ENCODE measurements at regions not wholly inside any gene's neighbourhood (a gene's known extent, or its start where the extent isn't known, plus 50 kb on each side); places are given as distances from the start of the nearest gene placed in this dataset.

DNA sequence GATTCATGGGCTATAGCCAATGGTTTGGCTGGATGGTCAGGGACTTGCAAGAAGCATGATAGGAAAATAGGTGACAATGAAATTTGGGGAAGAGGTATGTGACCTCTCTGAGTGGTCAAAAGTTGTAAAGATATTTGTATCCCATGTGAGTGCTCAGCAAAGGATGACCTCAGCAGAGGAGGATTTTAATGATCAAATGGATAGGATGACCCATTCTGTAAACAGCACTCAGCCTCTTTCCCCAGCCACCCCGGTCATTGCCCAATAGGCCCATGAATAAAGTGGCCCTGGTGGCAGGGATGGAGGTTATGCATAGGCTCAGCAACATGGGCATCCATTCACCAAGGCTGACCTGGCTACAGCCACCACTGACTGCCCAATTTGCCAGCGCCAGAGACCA, 138.4 kb upstream of the SPDL1 start:
- H3K36me3 ChIP-seq (ENCODE audit: control insufficient read depth in 1 of 2, insufficient read depth in 2 of 2, low read depth in 1 of 2, low read length in 2 of 2) = no peaks in the 10 kb centered on the region
- H3K23ac ChIP-seq (ENCODE audit: low read length in 2 of 2) = no peak overlapping the region
- H3K4me1 ChIP-seq (ENCODE audit: control insufficient read depth, insufficient read depth, low read depth, low read length) = no peaks in the 10 kb centered on the region
- no peak overlapping the region for H3K9ac ChIP-seq (ENCODE audit: low read length)
- no peak overlapping the region for H3K14ac ChIP-seq (ENCODE audit: low read length in 2 of 2)
- DNase-seq = no peak
- no peak overlapping the region for H3K4me2 ChIP-seq (ENCODE audit: low read length, poor library complexity, severe bottlenecking)
- H2BK120ac ChIP-seq (ENCODE audit: low read depth, low read length) = no peak overlapping the region
- WGBS = 74% methylated on average over 2 of the region's 2 CpGs
- no peak overlapping the region for H4K8ac ChIP-seq (ENCODE audit: low read length)
- H3K79me1 ChIP-seq (replicated peaks; ENCODE audit: low read length, poor library complexity, severe bottlenecking) = no peaks in the 10 kb centered on the region
- H3K18ac ChIP-seq (ENCODE audit: low read depth in 1 of 2, low read length in 2 of 2) = no peak overlapping the region
- no peak overlapping the region for H3K4me3 ChIP-seq (ENCODE audit: insufficient read depth in 1 of 2, low read depth in 1 of 2, low read length in 2 of 2)
- no peak overlapping the region for H4K91ac ChIP-seq (ENCODE audit: low read length)
- H2BK5ac ChIP-seq (ENCODE audit: low read depth, low read length, poor library complexity, severe bottlenecking) = no peak overlapping the region
- no peak overlapping the region for H3K27ac ChIP-seq (ENCODE audit: low read length, poor library complexity, severe bottlenecking)
- H3K4ac ChIP-seq (ENCODE audit: low read depth in 1 of 2, low read length in 2 of 2) = no peak overlapping the region
- no peak overlapping the region for H2AK5ac ChIP-seq (ENCODE audit: low read length, severe bottlenecking)
- H2BK15ac ChIP-seq (ENCODE audit: low read depth, poor library complexity, severe bottlenecking) = no peak overlapping the region
- no peak overlapping the region for H2AFZ ChIP-seq (ENCODE audit: low read depth, low read length)
- H3K27me3 ChIP-seq (ENCODE audit: control insufficient read depth in 1 of 2, insufficient read depth in 1 of 2, low read length in 2 of 2) = no peaks in the 10 kb centered on the region
- H2BK12ac ChIP-seq (ENCODE audit: low read length in 2 of 2) = no peak overlapping the region
- H3K9me3 ChIP-seq (ENCODE audit: control insufficient read depth, low read length) = no peaks in the 10 kb centered on the region

- Histone ChIP-seq H4K8ac (ENCODE audit: low read length) (no peak overlapping the region), H2BK5ac (ENCODE audit: low read depth, low read length, poor library complexity, severe bottlenecking) (no peak overlapping the region), H3K27ac (ENCODE audit: low read length, poor library complexity, severe bottlenecking) (no peak overlapping the region), H2AK5ac (ENCODE audit: low read length, severe bottlenecking) (no peak overlapping the region), H3K4me2 (ENCODE audit: low read length, poor library complexity, severe bottlenecking) (no peak overlapping the region), H2BK12ac (ENCODE audit: low read length in 2 of 2) (no peak overlapping the region), H2BK120ac (ENCODE audit: low read depth, low read length) (no peak overlapping the region), H3K14ac (ENCODE audit: low read length in 2 of 2) (no peak overlapping the region), H3K4ac (ENCODE audit: low read depth in 1 of 2, low read length in 2 of 2) (no peak overlapping the region), H4K91ac (ENCODE audit: low read length) (no peak overlapping the region), H3K4me3 (ENCODE audit: insufficient read depth in 1 of 2, low read depth in 1 of 2, low read length in 2 of 2) (peak overlapping the region in 1 of 2 experiments; percentile 6), H3K4me1 (ENCODE audit: control insufficient read depth, insufficient read depth, low read depth, low read length) (no peaks in the 10 kb centered on the region), H3K36me3 (ENCODE audit: control insufficient read depth in 1 of 2, insufficient read depth in 2 of 2, low read depth in 1 of 2, low read length in 2 of 2) (no peaks in the 10 kb centered on the region), H3K9ac (ENCODE audit: low read length) (peak overlapping the region; percentile 5), H2BK15ac (ENCODE audit: low read depth, poor library complexity, severe bottlenecking) (no peak overlapping the region), H3K27me3 (ENCODE audit: control insufficient read depth in 1 of 2, insufficient read depth in 1 of 2, low read length in 2 of 2) (no peaks in the 10 kb centered on the region), H3K79me1 (replicated peaks; ENCODE audit: low read length, poor library complexity, severe bottlenecking) (no peaks in the 10 kb centered on the region), H3K9me3 (ENCODE audit: control insufficient read depth, low read length) (no peaks in the 10 kb centered on the region), H3K23ac (ENCODE audit: low read length in 2 of 2) (no peak overlapping the region), H2AFZ (ENCODE audit: low read depth, low read length) (no peak overlapping the region), H3K18ac (ENCODE audit: low read depth in 1 of 2, low read length in 2 of 2) (no peak overlapping the region)
- 78% methylated on average over 9 of the region's 9 CpGs for WGBS
- no peak for DNase-seq
These were observed 140.4 kb upstream of the SPDL1 start for GRCh38 chr5:169442913-169443784.

GRCh38 chr5:169442403-169442874, 141.1 kb upstream of the SPDL1 start:
- no peak overlapping the region for H3K18ac ChIP-seq (ENCODE audit: low read depth in 1 of 2, low read length in 2 of 2)
- no peak overlapping the region for H4K8ac ChIP-seq (ENCODE audit: low read length)
- no peak overlapping the region for H3K23ac ChIP-seq (ENCODE audit: low read length in 2 of 2)
- H3K4me2 ChIP-seq (ENCODE audit: low read length, poor library complexity, severe bottlenecking) = no peak overlapping the region
- H3K4me3 ChIP-seq (ENCODE audit: insufficient read depth in 1 of 2, low read depth in 1 of 2, low read length in 2 of 2) = peak overlapping the region in 1 of 2 experiments; percentile 12
- WGBS = 60% methylated on average over 1 of the region's 2 CpGs
- no peak overlapping the region for H2BK12ac ChIP-seq (ENCODE audit: low read length in 2 of 2)
- no peak overlapping the region for H2BK120ac ChIP-seq (ENCODE audit: low read depth, low read length)
- H4K91ac ChIP-seq (ENCODE audit: low read length) = no peak overlapping the region
- no peaks in the 10 kb centered on the region for H3K4me1 ChIP-seq (ENCODE audit: control insufficient read depth, insufficient read depth, low read depth, low read length)
- H3K27me3 ChIP-seq (ENCODE audit: control insufficient read depth in 1 of 2, insufficient read depth in 1 of 2, low read length in 2 of 2) = no peaks in the 10 kb centered on the region
- H2AFZ ChIP-seq (ENCODE audit: low read depth, low read length) = no peak overlapping the region
- no peaks in the 10 kb centered on the region for H3K79me1 ChIP-seq (replicated peaks; ENCODE audit: low read length, poor library complexity, severe bottlenecking)
- no peak overlapping the region for H3K4ac ChIP-seq (ENCODE audit: low read depth in 1 of 2, low read length in 2 of 2)
- no peak overlapping the region for H2AK5ac ChIP-seq (ENCODE audit: low read length, severe bottlenecking)
- DNase-seq = peak; percentile 19
- no peak overlapping the region for H3K14ac ChIP-seq (ENCODE audit: low read length in 2 of 2)
- H2BK15ac ChIP-seq (ENCODE audit: low read depth, poor library complexity, severe bottlenecking) = no peak overlapping the region
- H3K9ac ChIP-seq (ENCODE audit: low read length) = peak overlapping the region; percentile 5
- no peak overlapping the region for H2BK5ac ChIP-seq (ENCODE audit: low read depth, low read length, poor library complexity, severe bottlenecking)
- H3K27ac ChIP-seq (ENCODE audit: low read length, poor library complexity, severe bottlenecking) = no peak overlapping the region
- H3K36me3 ChIP-seq (ENCODE audit: control insufficient read depth in 1 of 2, insufficient read depth in 2 of 2, low read depth in 1 of 2, low read length in 2 of 2) = no peaks in the 10 kb centered on the region
- H3K9me3 ChIP-seq (ENCODE audit: control insufficient read depth, low read length) = no peaks in the 10 kb centered on the region

DNA sequence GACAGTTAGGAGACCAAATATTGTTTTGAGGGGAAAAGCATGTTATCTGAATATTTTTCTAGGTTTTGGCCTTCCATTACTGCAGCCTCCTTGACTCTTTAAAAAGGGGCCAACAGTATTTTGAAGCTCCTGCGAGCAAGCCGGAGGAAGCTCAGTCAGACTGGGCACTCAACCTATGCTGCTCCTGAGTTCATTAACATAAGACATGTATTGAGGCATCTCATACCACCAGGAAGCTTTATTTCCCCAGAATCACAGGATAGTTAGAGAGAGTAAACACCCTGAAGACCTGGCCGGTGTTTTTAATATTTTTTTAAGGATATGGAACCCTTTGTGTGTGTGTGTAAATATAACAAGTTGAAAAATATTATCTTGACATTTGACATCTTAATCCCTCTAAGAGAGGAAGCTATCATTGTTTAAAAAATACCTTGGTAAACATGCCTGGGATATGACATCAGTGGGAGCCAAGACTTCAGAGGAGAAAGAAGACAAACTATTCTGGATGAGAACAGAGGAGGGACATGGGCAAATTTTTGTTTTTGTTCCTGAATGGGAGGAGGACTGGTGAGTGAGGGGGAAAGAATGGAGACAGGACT, 139.3 kb upstream of the SLIT3 start:
- Histone ChIP-seq H2AFZ (ENCODE audit: low read depth, low read length) (no peak overlapping the region), H3K27me3 (ENCODE audit: control insufficient read depth in 1 of 2, insufficient read depth in 1 of 2, low read length in 2 of 2) (no peaks in the 10 kb centered on the region), H2BK12ac (ENCODE audit: low read length in 2 of 2) (no peak overlapping the region), H2BK5ac (ENCODE audit: low read depth, low read length, poor library complexity, severe bottlenecking) (no peak overlapping the region), H3K18ac (ENCODE audit: low read depth in 1 of 2, low read length in 2 of 2) (no peak overlapping the region), H3K79me1 (replicated peaks; ENCODE audit: low read length, poor library complexity, severe bottlenecking) (no peaks in the 10 kb centered on the region), H3K9ac (ENCODE audit: low read length) (no peak overlapping the region), H3K4me3 (ENCODE audit: insufficient read depth in 1 of 2, low read depth in 1 of 2, low read length in 2 of 2) (no peak overlapping the region), H2BK120ac (ENCODE audit: low read depth, low read length) (no peak overlapping the region), H4K8ac (ENCODE audit: low read length) (no peak overlapping the region), H3K14ac (ENCODE audit: low read length in 2 of 2) (no peak overlapping the region), H3K36me3 (ENCODE audit: control insufficient read depth in 1 of 2, insufficient read depth in 2 of 2, low read depth in 1 of 2, low read length in 2 of 2) (no peaks in the 10 kb centered on the region), H3K9me3 (ENCODE audit: control insufficient read depth, low read length) (no peaks in the 10 kb centered on the region), H3K4me2 (ENCODE audit: low read length, poor library complexity, severe bottlenecking) (no peak overlapping the region), H2BK15ac (ENCODE audit: low read depth, poor library complexity, severe bottlenecking) (no peak overlapping the region), H3K23ac (ENCODE audit: low read length in 2 of 2) (no peak overlapping the region), H3K27ac (ENCODE audit: low read length, poor library complexity, severe bottlenecking) (no peak overlapping the region), H4K91ac (ENCODE audit: low read length) (no peak overlapping the region), H2AK5ac (ENCODE audit: low read length, severe bottlenecking) (no peak overlapping the region), H3K4ac (ENCODE audit: low read depth in 1 of 2, low read length in 2 of 2) (no peak overlapping the region), H3K4me1 (ENCODE audit: control insufficient read depth, insufficient read depth, low read depth, low read length) (no peaks in the 10 kb centered on the region)
- no peak for DNase-seq
- WGBS = 94% methylated on average over 2 of the region's 3 CpGs

All from mesenchymal stem cell (in vitro differentiated cells and primary cell).